ENCODE measurements at regions not wholly inside any gene's neighbourhood (a gene's known extent, or its start where the extent isn't known, plus 50 kb on each side); places are given as distances from the start of the nearest gene placed in this dataset.

DNA sequence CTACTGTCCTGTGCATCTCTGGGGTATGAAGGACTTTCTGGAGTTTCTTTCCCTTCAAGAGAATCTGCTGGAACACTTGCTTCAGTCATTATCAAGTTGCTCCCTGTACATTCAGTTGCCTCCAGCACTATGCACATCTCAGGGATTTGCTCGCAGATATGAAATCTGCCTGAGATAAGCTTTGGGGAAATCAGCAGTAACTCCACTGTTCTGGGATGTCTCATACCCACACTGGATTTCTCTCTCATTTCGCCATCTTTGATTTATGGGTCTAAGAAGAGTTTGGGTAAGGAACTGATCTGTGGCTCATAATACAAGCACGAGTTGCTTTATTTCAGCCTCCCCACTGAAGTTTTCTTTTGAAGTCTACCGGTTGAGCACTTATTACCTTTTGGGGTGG lies 585.6 kb downstream of the PSAT1 start (continued):
- TF ChIP-seq SIN3A (conservative IDR thresholded peaks at IDR 0.05 in 1 of 2, IDR thresholded peaks at IDR 0.05 in 1 of 2; ENCODE audit: low read depth in 1 of 2, low read length in 2 of 2) (no peak), GABPA (IDR thresholded peaks at IDR 0.05; ENCODE audit: borderline replicate concordance, insufficient read depth, low read length) (no peak), PHF8 (conservative IDR thresholded peaks at IDR 0.05; ENCODE audit: low read depth, low read length) (no peak)
